Daoy (cell line): ENCODE measurements at regions not wholly inside any gene's neighbourhood (a gene's known extent, or its start where the extent isn't known, plus 50 kb on each side); places are given as distances from the start of the nearest gene placed in this dataset.
"Not testable (repeated sequence)": the region's sequence is repeated elsewhere in the genome, so short reads cannot be mapped to it uniquely, and the experiment has no call there.

ENCODE experiments used
- DNase-seq: peaks from one replicate; pipeline ENCODE4 v3.0.0-alpha.2; 2015; ENCODE audit warnings: low read depth

DNA sequence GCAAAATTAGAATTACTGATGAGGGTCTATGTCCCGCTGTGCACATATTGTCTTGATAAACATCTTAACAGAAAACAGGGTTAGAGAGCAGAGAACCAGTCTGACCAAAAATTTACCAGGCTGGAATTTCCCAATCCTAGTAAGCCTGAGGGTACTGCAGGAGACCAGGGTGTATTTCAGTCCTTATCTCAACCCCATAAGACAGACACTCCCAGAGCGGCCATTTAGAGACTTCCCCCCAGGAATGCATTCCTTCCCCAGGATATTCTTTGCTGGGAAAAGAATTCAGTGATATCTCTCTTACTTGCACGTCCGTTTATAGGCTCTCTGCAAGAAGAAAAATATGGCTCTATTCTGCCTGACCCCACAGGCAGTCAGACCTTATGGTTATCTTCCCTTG is 101.4 kb upstream of the FAM3C start:
- DNase-seq, result not testable (repeated sequence)

DNA sequence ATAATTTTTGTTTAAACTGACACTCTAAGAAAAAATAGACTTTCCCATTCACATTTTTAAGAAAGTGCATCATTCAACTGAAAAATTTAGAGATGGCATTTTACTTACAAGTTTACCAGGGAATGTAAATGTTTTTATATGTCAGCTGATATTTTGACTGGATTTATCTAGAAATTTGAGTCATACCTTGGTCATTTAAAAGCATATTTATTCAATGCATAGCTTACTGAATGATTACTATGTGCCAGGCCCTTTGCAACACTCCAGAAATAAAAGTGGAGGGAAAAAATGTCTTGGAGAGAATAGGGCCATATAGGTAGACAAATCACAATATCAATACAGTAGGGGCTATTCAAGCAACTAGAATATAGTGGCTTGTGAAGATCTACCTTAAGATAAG is 98.4 kb upstream of the FAM3C start:
- DNase-seq, result no peak

DNA sequence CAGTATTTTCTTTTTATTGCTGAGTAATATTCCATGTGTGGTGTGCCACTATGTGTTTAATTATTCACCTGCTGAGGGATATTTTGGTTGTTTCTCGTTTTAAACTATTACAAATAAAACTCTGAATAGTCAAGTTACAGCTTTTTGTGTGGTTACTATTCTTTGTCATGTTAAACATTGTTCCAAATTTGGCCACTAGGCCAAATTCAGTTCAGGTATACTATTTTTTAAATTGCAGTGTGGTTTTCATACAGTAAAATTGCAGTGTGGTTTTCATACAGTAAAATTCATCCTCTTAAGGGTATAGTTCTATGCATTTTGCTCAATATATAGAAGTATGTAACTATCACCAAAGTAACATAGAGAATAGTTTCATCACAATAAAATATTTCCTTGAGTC is 97.4 kb upstream of the FAM3C start:
- DNase-seq, result no peak

DNA sequence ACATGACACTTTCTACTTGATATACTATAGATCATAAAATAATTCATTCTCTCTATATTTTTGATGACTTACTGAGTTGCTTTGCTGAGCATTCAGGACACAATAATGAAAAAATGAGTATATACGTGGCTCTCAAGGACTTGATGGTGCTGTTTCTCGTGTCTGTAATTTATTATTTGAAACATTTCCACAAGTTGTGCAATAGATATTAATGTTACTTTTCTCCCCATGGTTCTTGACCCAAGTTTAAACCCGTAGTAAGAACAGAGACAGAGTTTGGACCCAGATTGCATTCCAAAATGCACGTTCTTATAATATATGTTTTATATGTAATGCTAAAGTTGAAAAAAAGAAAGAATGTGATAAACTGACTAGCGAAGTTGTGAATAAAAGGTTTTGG is 94.2 kb upstream of the FAM3C start:
- DNase-seq, result no peak

DNA sequence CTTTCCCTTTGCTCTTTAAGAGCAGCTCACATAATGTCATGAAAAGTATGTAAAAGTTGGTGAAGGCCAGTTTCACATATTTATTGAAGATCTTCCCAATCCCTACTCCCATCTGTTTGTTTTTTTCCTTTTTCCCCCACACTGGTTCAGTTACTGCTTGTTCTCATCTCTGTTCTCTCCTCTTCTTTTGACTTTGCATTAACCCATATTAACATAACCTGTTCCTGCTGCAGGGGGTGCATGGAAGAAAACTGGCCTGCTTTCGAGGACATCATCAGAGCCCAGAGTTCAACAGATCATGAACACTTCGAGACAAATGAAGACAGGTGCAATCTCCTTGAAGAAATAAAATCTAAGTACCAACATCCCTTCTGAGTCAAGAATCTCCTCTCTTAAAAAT is 93.3 kb upstream of the FAM3C start:
- DNase-seq, result no peak

DNA sequence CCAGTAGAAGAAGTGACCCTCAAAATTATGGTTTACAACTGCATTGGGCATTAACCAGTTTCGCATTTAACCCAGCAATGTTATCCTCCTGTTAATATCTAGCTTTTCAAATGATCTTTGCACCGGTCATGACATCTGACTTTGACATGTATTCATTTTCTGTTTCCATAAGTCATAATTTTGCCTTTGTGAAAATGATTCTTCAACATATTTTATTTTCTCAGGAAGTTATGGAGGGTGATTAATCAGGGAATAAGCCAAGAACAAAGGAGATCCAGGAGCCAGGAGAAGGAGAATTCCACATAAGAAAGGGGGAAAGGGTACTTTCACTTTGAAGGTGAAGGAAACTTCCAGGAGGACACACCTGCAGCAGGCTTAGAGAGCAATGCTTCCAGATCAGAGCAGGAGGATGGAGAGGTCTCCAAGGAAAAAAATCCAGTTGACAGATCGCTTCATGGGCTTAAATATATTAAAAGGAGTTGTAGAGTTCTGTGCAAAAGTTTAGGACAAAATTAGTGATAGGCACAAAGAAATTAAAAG is 92.1 kb upstream of the FAM3C start:
- DNase-seq, result no peak

DNA sequence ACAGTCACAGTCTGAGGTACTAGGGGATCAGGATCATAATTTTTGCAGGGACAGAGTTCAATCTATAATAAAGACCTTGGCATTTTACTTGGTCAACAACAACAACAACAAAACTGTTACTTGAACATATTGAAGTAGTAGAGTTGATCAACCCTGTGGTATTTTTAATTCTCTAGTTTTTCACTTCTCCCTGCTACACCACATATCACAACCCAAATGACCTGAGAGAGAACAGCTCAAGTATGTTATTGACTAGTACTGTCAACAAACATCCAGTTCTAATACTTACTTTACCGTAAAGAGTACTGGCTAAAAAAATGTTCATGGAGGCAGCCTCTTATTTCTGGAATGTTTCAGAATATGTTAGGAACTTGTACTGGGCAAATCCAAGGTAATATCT is 90.5 kb upstream of the FAM3C start:
- no peak for DNase-seq

DNA sequence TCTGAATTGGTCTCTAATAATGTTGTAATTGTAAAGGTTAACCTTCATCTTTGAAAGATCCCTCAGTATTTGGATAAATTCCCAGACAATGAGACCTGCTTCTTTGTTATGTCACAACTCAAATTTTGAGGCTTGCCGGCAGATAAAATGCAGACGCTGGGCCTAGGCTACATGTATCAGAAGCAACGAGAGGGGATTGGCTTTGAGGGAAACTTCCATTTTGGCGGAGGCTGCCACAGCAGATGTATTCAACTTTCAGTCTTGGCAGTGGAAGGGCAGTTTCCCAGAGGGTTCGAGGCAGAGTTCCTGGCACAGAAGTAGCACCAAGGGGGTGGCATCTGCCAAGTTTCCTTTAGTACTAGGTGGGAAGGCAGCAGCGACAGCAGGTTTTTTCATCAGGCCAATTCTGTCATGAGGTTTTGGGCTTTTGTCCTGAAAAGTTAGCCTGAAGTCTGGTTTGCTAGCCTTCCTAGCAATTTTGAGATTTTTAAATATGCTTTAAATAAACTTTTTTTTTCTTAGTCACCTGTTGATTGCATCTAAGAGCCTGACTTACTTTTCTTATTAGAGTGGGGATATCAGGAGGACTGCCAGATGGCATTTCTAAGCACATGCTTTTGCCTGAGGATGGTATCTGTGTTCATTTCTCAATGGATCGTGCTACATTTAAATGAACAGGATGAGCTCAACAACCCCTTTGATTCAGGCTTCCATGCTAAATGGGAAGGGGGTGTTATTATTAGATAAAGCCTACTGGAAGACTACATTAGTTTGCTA is 89.5 kb upstream of the FAM3C start:
- no peak for DNase-seq

DNA sequence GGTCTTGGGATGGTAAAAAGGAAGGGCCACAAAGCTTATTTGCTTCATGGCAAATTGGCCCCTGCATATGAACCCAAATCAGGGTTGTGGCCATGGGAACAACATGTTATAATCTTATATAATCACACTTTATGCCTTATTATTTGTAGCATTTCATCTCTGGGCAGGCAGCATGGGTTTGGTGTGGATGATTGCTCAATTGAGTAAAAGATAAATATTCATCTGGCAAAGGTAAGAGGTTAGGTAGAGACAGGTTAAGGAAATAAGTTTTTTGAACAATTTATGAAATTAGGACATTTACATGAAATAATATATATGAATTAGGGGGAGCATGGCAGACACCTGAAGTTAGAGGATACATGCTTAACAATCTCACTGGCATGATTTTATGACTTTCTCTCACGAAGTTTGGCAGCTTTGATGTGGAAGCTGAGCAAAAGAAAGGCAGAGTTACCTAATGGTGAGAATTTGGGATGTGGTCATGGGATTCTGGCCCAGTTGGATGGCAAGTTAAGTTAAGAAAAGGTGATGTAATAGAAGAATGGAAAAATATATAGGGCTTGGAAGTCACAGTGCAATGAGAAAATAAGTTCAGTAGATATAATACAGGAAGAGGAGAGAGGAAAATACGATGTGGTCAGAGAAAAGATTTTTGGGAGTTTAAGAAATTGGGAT is 88.1 kb upstream of the FAM3C start:
- DNase-seq, result no peak

DNA sequence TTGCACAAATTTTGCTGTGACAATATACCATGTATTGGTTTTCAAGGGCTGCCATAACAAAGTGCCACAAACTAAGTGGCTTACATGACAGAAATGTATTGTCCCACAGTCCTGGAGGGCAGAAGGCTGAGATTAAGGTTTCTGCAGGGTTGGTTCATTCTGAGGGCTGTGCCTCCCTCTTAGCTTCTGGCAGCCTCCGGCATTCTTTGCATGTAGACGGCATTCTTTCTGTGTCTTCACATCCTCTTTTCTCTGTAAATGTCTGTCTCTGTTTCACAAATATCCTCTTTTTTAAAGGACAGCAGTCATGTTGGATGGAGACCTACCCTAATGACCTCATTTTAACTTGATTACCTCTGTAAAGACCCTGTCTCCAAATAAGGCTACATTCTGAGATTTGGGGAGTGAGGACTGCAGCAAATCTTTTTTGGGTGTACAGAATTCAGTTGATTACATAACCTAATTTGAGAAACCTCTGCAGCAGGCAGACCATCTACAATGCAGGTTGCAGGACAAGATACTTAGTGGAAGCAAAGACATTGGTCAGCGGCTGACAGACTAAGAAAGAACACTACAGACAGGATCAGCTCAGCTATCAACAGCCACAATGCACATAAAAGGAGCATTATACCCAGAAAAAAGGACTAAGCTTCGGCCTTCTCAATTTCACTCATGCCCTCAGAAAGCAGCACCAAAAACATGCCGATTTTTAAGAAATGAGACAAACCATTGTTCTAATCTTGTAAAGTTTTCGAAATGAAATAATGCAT is 84.6 kb upstream of the FAM3C start:
- DNase-seq, result no peak

DNA sequence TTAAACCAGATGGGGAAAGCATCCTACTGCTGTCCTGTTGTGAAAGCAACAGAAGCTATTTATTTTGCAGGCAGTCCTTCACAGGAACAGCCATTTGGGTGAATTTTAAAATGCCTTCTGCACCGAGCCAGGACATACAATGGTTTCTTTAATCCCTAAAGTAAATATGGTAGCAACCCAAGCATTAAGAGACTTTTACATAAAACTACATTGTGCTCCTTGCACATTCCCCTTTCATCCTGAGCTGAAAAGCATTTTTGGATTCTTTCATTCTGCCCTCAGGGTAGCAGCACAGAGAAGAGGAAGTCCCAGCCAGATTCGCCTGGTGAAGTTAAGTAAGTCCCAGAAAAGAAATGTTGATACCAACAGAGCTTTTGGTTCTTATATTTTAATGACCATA is 84.0 kb upstream of the FAM3C start:
- DNase-seq, result no peak

DNA sequence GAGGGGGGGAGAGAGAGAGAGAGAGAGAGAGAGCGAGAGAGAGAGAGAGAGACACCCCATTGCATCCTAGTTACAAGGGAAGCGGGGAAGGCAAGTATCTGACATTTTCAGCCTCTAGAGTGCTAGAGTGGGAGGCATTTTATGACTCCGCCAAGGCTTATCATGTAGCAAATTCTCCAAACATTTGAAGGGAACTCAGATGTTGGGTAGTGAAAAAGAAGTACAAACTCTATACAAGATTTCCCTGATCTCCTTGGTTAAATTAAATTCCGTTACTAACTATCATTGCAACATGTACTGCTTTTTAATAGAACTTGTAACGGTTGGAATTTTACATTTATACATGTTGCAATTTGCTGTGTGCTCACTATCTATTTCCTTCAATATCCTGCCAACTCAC is 83.4 kb upstream of the FAM3C start:
- no peak for DNase-seq

DNA sequence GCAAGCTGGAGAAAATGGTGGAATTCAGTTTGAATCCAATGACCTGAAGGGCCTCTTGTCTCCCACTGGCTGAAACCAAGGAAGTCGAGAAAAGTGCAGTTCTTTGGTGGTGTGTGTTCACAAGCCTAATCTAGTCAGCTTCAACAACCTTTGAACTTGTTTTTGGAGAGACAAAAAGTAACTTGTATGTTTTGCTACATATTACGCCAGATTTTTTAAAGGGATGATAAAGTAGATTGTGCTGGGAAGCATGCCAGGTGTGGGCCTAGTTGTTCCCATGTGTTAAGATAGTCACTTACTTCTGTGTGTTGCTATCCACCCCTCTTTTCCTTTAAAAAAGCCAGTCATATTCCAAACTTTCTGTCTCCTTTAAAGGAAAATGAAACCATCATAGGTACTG is 79.7 kb upstream of the FAM3C start:
- no peak for DNase-seq

DNA sequence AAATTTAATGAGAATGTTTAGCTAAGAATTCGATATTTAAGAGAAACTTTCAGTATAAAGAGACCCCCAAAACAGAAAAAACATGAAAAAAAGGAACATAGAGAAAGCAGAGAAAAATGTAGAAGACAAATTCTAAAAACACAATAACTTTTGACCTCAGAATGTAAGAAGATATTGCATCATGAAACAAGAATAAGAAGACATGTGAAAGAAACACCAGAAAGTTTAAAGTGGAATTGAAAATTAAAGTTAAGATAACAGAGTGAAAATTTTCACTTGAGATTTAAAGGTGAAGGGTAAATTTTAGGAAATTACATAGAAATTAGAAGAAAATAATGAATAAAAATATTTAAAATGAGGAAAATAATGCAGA is 78.2 kb upstream of the FAM3C start:
- DNase-seq, result no peak

DNA sequence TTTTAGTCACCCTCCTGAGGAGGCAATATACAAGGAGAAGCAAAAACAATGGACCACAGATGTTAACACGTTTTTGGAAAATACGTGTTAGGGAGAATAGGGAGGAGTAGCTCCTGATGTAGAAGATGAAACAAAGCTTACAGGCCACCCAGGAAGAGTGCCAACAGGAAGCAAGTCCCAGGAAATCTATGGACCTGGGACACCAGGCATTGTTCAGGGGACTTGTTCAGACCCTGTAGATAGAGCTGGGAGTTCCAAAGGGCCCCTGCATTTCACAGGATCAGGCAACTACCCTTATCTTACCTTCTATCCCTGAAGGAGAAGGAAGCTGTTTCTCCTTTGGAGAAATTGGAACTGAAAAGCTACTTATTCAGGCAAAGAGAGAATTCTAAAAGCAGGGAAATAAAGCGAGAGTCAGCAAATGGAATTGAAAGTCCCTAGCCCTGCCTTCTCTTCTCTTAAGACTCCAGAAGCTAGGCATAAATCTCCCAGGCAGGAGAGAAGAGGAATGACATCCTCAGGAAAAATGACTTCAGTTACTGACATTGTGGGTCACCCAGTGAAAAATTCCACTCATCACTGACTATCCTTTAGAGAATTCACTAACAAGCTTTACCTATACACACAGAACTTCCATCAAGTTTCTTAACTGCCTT is 77.7 kb upstream of the FAM3C start:
- no peak for DNase-seq

DNA sequence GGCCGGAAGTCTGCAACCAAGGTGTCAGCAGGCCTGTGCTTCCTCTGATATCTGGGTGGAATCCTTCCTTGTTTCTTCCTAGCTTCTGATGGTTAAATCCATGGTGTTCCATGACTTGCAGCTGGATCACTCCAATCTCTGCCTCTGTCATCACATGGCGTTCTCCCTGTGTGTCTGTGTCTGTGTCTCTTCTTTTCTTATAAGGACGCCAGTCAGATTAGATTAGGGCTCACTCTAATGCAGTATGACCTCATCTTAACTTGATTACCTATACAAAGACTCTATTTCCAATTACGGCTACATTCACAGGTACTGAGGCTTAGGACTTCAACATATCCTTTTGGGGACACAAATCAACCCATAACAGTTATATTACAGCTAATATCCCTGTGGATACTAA is 70.3 kb upstream of the FAM3C start:
- no peak for DNase-seq

DNA sequence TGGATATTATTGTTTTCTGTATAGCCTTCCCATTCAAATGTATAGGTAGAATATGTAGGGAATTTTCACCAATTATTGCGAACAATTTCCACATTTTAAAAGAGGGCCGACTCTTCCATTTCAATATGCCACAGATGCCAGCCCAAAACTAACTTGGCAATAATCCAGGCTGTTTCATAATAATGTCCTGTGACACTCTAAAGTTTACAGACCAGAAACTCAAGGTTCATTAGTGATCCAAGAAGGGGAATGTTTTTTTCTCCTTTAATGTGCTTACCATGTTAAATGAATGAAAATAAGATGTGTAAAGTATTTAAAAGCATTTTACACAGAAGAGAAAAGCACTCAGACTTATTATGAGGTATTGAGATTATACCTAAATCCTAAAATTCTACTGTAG is 63.0 kb upstream of the FAM3C start:
- DNase-seq, result no peak

DNA sequence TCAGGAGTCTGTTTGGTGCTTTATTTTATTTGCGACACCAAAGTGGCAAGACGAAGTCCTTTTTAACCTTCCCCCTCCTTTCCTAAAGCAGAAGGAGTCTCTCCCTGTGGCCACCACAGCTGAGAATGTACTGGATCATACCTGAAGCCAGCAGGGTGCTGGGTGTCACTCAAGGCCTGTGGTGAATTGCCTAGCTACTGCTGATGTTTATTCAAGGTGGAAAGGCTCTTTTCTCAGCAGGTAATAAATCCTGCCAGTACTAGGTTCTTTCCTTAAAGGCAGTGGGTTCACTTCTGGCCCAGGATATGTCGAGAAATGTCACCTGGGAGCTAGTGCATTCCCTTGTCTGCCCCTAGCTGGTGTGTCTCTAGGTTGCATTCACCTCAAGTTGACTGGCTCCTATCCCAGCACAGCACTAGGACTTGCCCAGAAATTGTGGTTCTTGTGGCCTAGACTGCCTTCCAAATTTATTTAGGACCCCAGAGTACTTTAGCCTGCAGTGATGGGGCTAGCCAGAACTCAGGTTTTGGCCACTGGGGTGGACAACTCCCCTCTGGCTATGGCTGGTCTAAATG is 60.8 kb upstream of the FAM3C start:
- DNase-seq, result no peak

DNA sequence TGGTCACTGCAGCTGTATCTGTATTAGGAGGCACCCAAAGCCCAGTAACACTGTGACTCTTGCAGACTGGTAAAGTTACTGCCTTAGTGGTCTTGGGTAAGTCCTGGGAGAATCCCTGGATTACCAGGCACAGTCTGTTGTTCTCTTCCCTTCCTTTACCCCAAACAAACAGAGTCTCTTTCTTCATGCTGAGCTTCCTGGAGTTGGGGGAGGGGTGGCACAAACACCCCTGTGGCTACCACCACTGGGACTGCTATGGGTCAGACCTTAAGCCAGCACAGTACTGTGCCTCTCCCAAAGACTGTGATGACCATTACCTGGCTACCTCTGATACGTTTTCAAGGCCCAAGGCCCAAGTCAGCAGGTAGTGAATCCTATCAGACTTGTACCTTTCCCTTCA is 59.9 kb upstream of the FAM3C start:
- no peak for DNase-seq

DNA sequence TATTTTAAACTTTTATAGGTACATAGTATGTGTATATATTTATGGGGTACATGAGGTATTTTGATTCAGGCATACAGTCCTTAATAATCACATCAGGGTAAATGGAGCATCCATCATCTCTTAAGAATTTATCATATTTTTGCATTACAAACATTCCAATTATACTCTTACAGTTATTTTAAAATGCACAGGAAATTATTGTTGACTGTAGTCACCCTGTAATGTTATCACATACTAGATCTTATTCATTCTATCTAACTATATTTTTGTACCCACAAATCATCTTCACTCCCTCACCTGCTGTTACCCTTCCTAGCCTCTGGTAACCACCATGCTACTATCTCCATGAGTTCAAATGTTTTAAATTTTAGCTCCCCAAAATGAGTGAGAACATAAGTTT is 56.3 kb upstream of the FAM3C start:
- DNase-seq, result no peak

DNA sequence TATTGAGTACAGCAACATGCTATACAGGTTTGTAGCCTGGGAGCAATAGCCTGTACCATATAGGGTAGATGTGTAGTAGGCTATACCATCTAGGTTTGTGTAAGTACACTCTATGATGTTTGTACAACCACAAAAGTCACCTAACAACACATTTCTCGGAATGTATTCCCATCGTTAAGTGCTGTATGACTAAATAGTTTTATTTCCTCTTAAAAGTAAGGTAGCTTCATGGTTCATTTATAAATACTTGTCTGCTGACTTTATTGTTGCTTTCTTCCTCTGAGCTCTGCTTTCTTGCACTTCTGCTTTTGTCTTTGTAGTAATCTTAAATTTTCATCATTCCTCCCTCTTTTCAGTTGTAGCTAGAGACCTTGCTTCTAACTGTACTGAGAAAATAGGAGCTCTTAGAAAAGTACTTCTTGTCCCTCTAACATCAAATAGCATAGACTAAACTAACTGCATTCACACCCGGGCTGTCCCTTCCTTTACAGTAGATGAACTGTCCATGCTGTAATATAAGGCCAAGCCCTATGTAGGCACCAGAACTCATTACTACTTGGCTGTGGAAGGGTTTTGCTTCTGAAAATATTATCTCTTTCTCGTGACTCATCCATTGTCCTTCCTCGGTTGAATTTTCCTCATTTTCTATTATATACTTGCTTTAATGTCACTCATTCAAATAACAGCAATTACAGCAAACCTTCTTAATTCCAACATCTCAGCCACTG is 55.4 kb upstream of the FAM3C start:
- no peak for DNase-seq
